COLO668 (cell line): ENCODE measurements at regions not wholly inside any gene's neighbourhood (a gene's known extent, or its start where the extent isn't known, plus 50 kb on each side); places are given as distances from the start of the nearest gene placed in this dataset.
A peak's percentile ranks its signal among the peaks of the same experiment; 100 is the strongest.

ENCODE experiments used
- DNase-seq: peaks from one replicate; lab custom pipeline; 2025; ENCODE audit not compliant: unreplicated experiment; lab: John Stamatoyannopoulos, UW

- peak; percentile 75 for DNase-seq
Measured at GRCh38 chr9:87148331-87149104, 201.2 kb upstream of the GAS1 start.

- no peak for DNase-seq
Measured at GRCh38 chr9:87149799-87150198, 202.5 kb upstream of the GAS1 start.

- no peak for DNase-seq
Measured at GRCh38 chr9:87152256-87152655, 204.9 kb upstream of the GAS1 start.

- DNase-seq = no peak
Measured at GRCh38 chr9:87156247-87156646, 208.9 kb upstream of the GAS1 start.

GRCh38 chr9:87157366-87158031, 210.2 kb upstream of the GAS1 start:
- no peak for DNase-seq

GRCh38 chr9:87158765-87159164, 211.5 kb upstream of the GAS1 start:
- DNase-seq = no peak

GRCh38 chr9:87160148-87161102, 213.1 kb upstream of the GAS1 start:
- no peak for DNase-seq

- no peak for DNase-seq
Measured at GRCh38 chr9:87167161-87167560, 219.9 kb upstream of the GAS1 start.

- DNase-seq = no peak
Measured at GRCh38 chr9:87167582-87167981, 220.3 kb upstream of the GAS1 start.

GRCh38 chr9:87178302-87178701, 231.0 kb upstream of the GAS1 start:
- no peak for DNase-seq

GRCh38 chr9:87179553-87180340, 232.4 kb upstream of the GAS1 start:
- DNase-seq = no peak

GRCh38 chr9:87180361-87180760, 233.1 kb upstream of the GAS1 start:
- DNase-seq = no peak

GRCh38 chr9:87180841-87181240, 233.5 kb upstream of the GAS1 start:
- no peak for DNase-seq

- DNase-seq = no peak
Measured at GRCh38 chr9:87181670-87182069, 234.4 kb upstream of the GAS1 start.

- no peak for DNase-seq
Measured at GRCh38 chr9:87184956-87185642, 237.8 kb upstream of the GAS1 start.

GRCh38 chr9:87187656-87188055, 240.3 kb upstream of the GAS1 start:
- no peak for DNase-seq

GRCh38 chr9:87189006-87189405, 241.7 kb upstream of the GAS1 start:
- DNase-seq = no peak

GRCh38 chr9:87193151-87193550, 245.8 kb upstream of the GAS1 start:
- no peak for DNase-seq

- DNase-seq = no peak
Measured at GRCh38 chr9:87193925-87194868, 246.9 kb upstream of the GAS1 start.
